SU-DHL-6 (cell line): ENCODE measurements at regions not wholly inside any gene's neighbourhood (a gene's known extent, or its start where the extent isn't known, plus 50 kb on each side); places are given as distances from the start of the nearest gene placed in this dataset.

ENCODE experiments used
- H2AFZ ChIP-seq: fragments of 200-600 bp; sonication (generic); 2 replicates; pipeline ENCODE4 v1.6.1; 2014; ENCODE audit warnings: low read depth, mild to moderate bottlenecking, moderate library complexity, mixed read lengths, antibody characterized with exemption, low read length; ENCODE audit not compliant: severe bottlenecking
- H3F3A ChIP-seq: fragments of 200-600 bp; shearing (Covaris generic); 2 replicates; pipeline ENCODE4 v1.6.0; 2016; ENCODE audit warnings: antibody characterized with exemption, mild to moderate bottlenecking; ENCODE audit not compliant: insufficient read depth
- H3K27ac ChIP-seq: fragments of 200-600 bp; sonication (generic); 2 replicates; pipeline ENCODE4 v1.5.1; 2016; ENCODE audit warnings: low read depth, mild to moderate bottlenecking, low read length, moderate library complexity, mixed read lengths
- H3K27me3 ChIP-seq: fragments of 200-600 bp; sonication (generic), shearing (Covaris generic); 2 replicates; pipeline ENCODE4 v1.6.0; 2014; ENCODE audit warnings: mild to moderate bottlenecking, low read length
- H3K36me3 ChIP-seq: fragments of 200-600 bp; sonication (generic); 2 replicates; pipeline ENCODE4 v1.6.1; 2014; ENCODE audit warnings: mild to moderate bottlenecking, low read length, mixed read lengths
- H3K4me2 ChIP-seq: fragments of 300-600, 200-600 bp; shearing (Covaris generic), sonication (generic); 2 replicates; pipeline ENCODE4 v1.6.0; 2014; ENCODE audit warnings: low read length, low read depth, mild to moderate bottlenecking; ENCODE audit not compliant: poor library complexity, severe bottlenecking
- H3K4me3 ChIP-seq: fragments of 200-600 bp; sonication (generic); 2 replicates; pipeline ENCODE4 v1.5.1; 2014; ENCODE audit warnings: antibody characterized with exemption, low read length, mild to moderate bottlenecking, mixed read lengths; ENCODE audit not compliant: insufficient read depth, poor library complexity, severe bottlenecking
- H3K79me2 ChIP-seq: fragments of 200-600 bp; sonication (generic); 2 replicates; pipeline ENCODE4 v1.6.1; 2014; ENCODE audit warnings: mild to moderate bottlenecking, low read length, moderate library complexity; ENCODE audit not compliant: insufficient read depth
- H3K9ac ChIP-seq: fragments of 200-600 bp; sonication (generic); 2 replicates; pipeline ENCODE4 v1.7.0; 2014; ENCODE audit warnings: mild to moderate bottlenecking, low read length
- H3K9me2 ChIP-seq: fragments of 200-600 bp; sonication (generic); replicated peaks from 2 replicates; pipeline ENCODE4 v1.6.1; 2014; ENCODE audit warnings: low read length; ENCODE audit not compliant: insufficient read depth
- H3K9me3 ChIP-seq: fragments of 200-600 bp; sonication (generic); 2 replicates; pipeline ENCODE4 v1.6.1; 2014; ENCODE audit warnings: low read length, mixed read lengths; ENCODE audit not compliant: insufficient read depth
- H4K20me1 ChIP-seq: fragments of 200-600 bp; sonication (generic); 2 replicates; pipeline ENCODE4 v1.6.1; 2014; ENCODE audit warnings: low read depth, mild to moderate bottlenecking, antibody characterized with exemption, low read length, moderate library complexity, mixed read lengths
- EZH2phosphoT487 ChIP-seq: fragments of 200-600 bp; sonication (generic), shearing (Covaris generic); conservative IDR thresholded peaks from 2 replicates; pipeline ENCODE4 v1.6.1; 2018; ENCODE audit warnings: mild to moderate bottlenecking, antibody characterized with exemption, low read length, moderate library complexity, mixed read lengths
- TF ChIP-seq, protein P1 (sequence below): fragments of 200-600 bp; sonication (generic); IDR thresholded peaks from one replicate; pipeline ENCODE4 v1.5.1; 2017; ENCODE audit warnings: antibody characterized with exemption, mild to moderate bottlenecking, low read length, moderate library complexity; ENCODE audit not compliant: insufficient read depth, poor library complexity, severe bottlenecking

DNA sequence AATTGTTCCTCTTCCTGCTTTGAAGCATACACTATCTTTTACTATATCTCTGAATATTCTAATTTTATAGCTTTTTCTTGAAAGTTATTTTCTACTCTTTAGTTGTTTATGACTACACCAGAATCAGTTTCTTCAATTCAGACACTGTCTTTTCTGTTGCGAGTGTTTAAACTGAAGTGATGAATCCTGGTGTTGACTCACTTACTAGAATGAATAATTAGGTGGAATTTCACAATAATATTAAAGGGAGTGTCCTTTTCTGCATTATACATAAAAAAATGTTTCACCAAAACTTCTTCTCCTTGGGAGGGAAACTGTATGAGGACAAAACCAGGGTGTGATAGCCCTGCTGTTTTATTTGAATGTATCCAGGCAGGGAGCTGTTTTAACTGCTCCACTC, 1383.1 kb downstream of the C4orf33 start:
- Histone ChIP-seq H4K20me1 (no peaks in the 10 kb centered on the region), H3K9ac (no peak overlapping the region), H3K4me2 (no peak overlapping the region), H3K36me3 (no peaks in the 10 kb centered on the region), H3K79me2 (no peaks in the 10 kb centered on the region), H3K9me2 (no peaks in the 10 kb centered on the region), H2AFZ (no peak overlapping the region), H3F3A (no peaks in the 10 kb centered on the region), H3K9me3 (no peaks in the 10 kb centered on the region), H3K27ac (no peak overlapping the region), H3K27me3 (no peaks in the 10 kb centered on the region), H3K4me3 (no peak overlapping the region)
- TF ChIP-seq, protein P1, sequence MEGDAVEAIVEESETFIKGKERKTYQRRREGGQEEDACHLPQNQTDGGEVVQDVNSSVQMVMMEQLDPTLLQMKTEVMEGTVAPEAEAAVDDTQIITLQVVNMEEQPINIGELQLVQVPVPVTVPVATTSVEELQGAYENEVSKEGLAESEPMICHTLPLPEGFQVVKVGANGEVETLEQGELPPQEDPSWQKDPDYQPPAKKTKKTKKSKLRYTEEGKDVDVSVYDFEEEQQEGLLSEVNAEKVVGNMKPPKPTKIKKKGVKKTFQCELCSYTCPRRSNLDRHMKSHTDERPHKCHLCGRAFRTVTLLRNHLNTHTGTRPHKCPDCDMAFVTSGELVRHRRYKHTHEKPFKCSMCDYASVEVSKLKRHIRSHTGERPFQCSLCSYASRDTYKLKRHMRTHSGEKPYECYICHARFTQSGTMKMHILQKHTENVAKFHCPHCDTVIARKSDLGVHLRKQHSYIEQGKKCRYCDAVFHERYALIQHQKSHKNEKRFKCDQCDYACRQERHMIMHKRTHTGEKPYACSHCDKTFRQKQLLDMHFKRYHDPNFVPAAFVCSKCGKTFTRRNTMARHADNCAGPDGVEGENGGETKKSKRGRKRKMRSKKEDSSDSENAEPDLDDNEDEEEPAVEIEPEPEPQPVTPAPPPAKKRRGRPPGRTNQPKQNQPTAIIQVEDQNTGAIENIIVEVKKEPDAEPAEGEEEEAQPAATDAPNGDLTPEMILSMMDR, result no peak
- no peak for TF ChIP-seq EZH2phosphoT487

DNA sequence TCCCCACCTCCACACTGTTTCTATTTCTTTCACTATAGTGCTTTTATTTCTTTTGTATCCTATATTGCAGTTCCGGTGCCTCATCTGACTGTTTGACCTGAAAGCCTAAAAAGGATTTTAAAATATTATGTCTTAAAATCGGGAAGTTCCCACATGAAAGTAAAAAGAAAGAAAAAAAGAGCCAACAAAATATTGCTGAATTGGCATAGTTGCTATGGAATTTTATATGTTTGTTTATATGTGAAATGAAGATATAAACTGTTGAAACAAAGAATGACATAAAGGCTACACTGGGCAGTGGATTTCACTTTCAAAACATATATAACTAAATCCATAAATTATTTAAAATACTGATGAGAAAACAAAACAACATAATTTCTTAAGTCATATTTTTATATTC, 1383.7 kb downstream of the C4orf33 start:
- no peaks in the 10 kb centered on the region for H3K9me2 ChIP-seq
- no peaks in the 10 kb centered on the region for H3K36me3 ChIP-seq
- no peaks in the 10 kb centered on the region for H4K20me1 ChIP-seq
- H3K27ac ChIP-seq, result no peak overlapping the region
- H3K27me3 ChIP-seq, result no peaks in the 10 kb centered on the region
- no peaks in the 10 kb centered on the region for H3F3A ChIP-seq
- TF ChIP-seq, protein P1, result no peak
- no peak for TF ChIP-seq EZH2phosphoT487
- no peak overlapping the region for H2AFZ ChIP-seq
- no peaks in the 10 kb centered on the region for H3K9me3 ChIP-seq
- no peak overlapping the region for H3K9ac ChIP-seq
- H3K4me2 ChIP-seq, result no peak overlapping the region
- no peak overlapping the region for H3K4me3 ChIP-seq
- H3K79me2 ChIP-seq, result no peaks in the 10 kb centered on the region

DNA sequence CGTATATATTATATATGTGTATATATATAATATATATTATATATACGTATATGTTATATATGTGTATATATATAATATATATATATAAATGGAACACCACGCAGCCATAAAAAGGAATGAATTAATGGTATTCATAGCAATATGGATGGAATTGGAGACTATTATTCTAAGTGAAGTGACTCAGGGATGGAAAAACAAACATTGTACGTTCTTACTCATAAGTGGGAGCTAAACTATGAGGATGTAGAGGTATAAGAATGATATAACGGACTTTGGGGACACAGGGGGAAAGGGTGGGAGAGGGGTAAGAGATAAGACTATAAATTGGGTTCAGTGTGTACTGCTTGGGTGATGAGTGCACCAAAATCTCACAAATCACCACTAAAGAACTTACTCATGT, 1388.9 kb downstream of the C4orf33 start:
- H2AFZ ChIP-seq, result no peak overlapping the region
- H3K79me2 ChIP-seq, result no peaks in the 10 kb centered on the region
- H3K4me3 ChIP-seq, result no peak overlapping the region
- H3K4me2 ChIP-seq, result no peak overlapping the region
- no peaks in the 10 kb centered on the region for H3K27me3 ChIP-seq
- H3K27ac ChIP-seq, result no peak overlapping the region
- no peaks in the 10 kb centered on the region for H3K36me3 ChIP-seq
- TF ChIP-seq, protein P1, result no peak
- TF ChIP-seq EZH2phosphoT487, result no peak
- H3K9me3 ChIP-seq, result no peaks in the 10 kb centered on the region
- no peaks in the 10 kb centered on the region for H3K9me2 ChIP-seq
- H4K20me1 ChIP-seq, result no peaks in the 10 kb centered on the region
- H3F3A ChIP-seq, result no peaks in the 10 kb centered on the region
- no peak overlapping the region for H3K9ac ChIP-seq
